H1 (cell line): ENCODE measurements at regions not wholly inside any gene's neighbourhood (a gene's known extent, or its start where the extent isn't known, plus 50 kb on each side); places are given as distances from the start of the nearest gene placed in this dataset.
A peak's percentile ranks its signal among the peaks of the same experiment; 100 is the strongest.

Experiments
- CTCF ChIA-PET: fragments of 300-600 bp; sonication (Branson Sonifier 250); formaldehyde crosslinking; loops from one replicate; lab custom pipeline; 2021; ENCODE audit not compliant: partially characterized antibody; lab: Charles Lee
- POLR2A ChIA-PET: fragments of 300-600 bp; sonication (Branson Sonifier 250); formaldehyde crosslinking; loops from one replicate; lab custom pipeline; 2021; ENCODE audit warnings: inconsistent platforms; ENCODE audit not compliant: partially characterized antibody; lab: Charles Lee
- DNase-seq, 2 experiments: peaks; one replicate each; pipeline versions ENCODE4 v3.0.0 to v3.0.0-alpha.2; 2010 to 2022; ENCODE audit warnings: low spot score in 2 of 2, low read depth in 1 of 2, mixed read lengths in 1 of 2
- FAIRE-seq: peaks from 2 replicates; lab custom pipeline; 2011; peaks lifted over from hg19 to GRCh38; lab: Jason Lieb, UNC
- H2AFZ ChIP-seq: 2 replicates; pipeline ENCODE4 v1.8.1; 2012; ENCODE audit warnings: low read length, inconsistent platforms
- H2AK5ac ChIP-seq: 2 replicates; pipeline ENCODE4 v1.6.1; 2013; ENCODE audit warnings: low read depth, low read length
- H2BK120ac ChIP-seq: replicated peaks from 2 replicates; pipeline ENCODE3; 2013; ENCODE audit warnings: low read depth, low read length, inconsistent platforms
- H2BK12ac ChIP-seq: 2 replicates; pipeline ENCODE4 v1.6.1; 2013; ENCODE audit warnings: low read depth, low read length
- H2BK15ac ChIP-seq: 2 replicates; pipeline ENCODE4 v1.6.1; 2013; ENCODE audit warnings: low read length
- H2BK20ac ChIP-seq: 2 replicates; pipeline ENCODE4 v1.6.1; 2013; ENCODE audit warnings: low read length
- H2BK5ac ChIP-seq: 2 replicates; pipeline ENCODE4 v1.6.1; 2013; ENCODE audit warnings: low read depth, low read length
- H3K14ac ChIP-seq: 2 replicates; pipeline ENCODE4 v1.6.1; 2013; ENCODE audit warnings: inconsistent platforms; ENCODE audit not compliant: insufficient read length
- H3K18ac ChIP-seq: 2 replicates; pipeline ENCODE4 v1.6.1; 2013; ENCODE audit warnings: low read length; ENCODE audit errors: extremely low read depth
- H3K23ac ChIP-seq: 2 replicates; pipeline ENCODE4 v1.6.1; 2013; ENCODE audit warnings: inconsistent platforms; ENCODE audit not compliant: insufficient read length
- H3K23me2 ChIP-seq: 2 replicates; pipeline ENCODE4 v1.6.1; 2013; ENCODE audit warnings: low read depth, low read length
- H3K27ac ChIP-seq: 2 replicates; pipeline ENCODE4 v1.6.1; 2011; ENCODE audit warnings: low read depth, low read length, inconsistent platforms
- H3K27me3 ChIP-seq, 4 experiments: replicated peaks in 1 of 4; 1 replicate in 1 of 4; 2 replicates in 3 of 4; pipeline versions ENCODE4 v1.6.1 to v1.8.1; 2011 to 2013; ENCODE audit warnings: low read length in 3 of 4, mild to moderate bottlenecking in 3 of 4, inconsistent platforms in 2 of 4, mixed read lengths in 2 of 4, moderate library complexity in 1 of 4; ENCODE audit not compliant: control insufficient read depth in 3 of 4, insufficient read depth in 3 of 4; ENCODE audit errors: extremely low read depth in 1 of 4
- H3K36me3 ChIP-seq, 4 experiments: 2 replicates each; pipeline versions ENCODE4 v1.6.1 to v1.8.1; 2011 to 2013; ENCODE audit warnings: mild to moderate bottlenecking in 4 of 4, low read length in 3 of 4, moderate library complexity in 2 of 4, control low read depth in 1 of 4, inconsistent platforms in 1 of 4; ENCODE audit not compliant: insufficient read depth in 4 of 4, control insufficient read depth in 2 of 4
- H3K4ac ChIP-seq: replicated peaks from 2 replicates; pipeline ENCODE3; 2013; ENCODE audit warnings: low read length, low read depth, mixed read lengths, inconsistent platforms; ENCODE audit not compliant: insufficient read length
- H3K4me1 ChIP-seq, 4 experiments: replicated peaks in 1 of 4; 1 replicate in 1 of 4; 2 replicates in 3 of 4; pipeline versions ENCODE4 v1.6.1 to v1.8.1; 2011 to 2013; ENCODE audit warnings: low read length in 3 of 4, inconsistent platforms in 2 of 4, mixed read lengths in 1 of 4; ENCODE audit not compliant: insufficient read depth in 4 of 4, control insufficient read depth in 3 of 4
- H3K4me2 ChIP-seq, 2 experiments: 2 replicates each; pipeline versions ENCODE4 v1.6.1 to v1.8.1; 2011 to 2013; ENCODE audit warnings: low read depth in 2 of 2, low read length in 2 of 2, control low read depth in 1 of 2, inconsistent platforms in 1 of 2, mild to moderate bottlenecking in 1 of 2; ENCODE audit not compliant: insufficient read depth in 1 of 2
- H3K4me3 ChIP-seq, 4 experiments: fragments of 200-600, 300-600 bp in 1 of 4; sonication (generic), shearing (Covaris generic), sonication (Bioruptor Twin) in 1 of 4; 2 replicates each; pipeline versions ENCODE4 v1.5.1 to v1.8.1; 2011 to 2016; ENCODE audit warnings: low read length in 4 of 4, low read depth in 3 of 4, control low read depth in 2 of 4, inconsistent platforms in 2 of 4, mild to moderate bottlenecking in 2 of 4, mixed read lengths in 1 of 4, moderate library complexity in 1 of 4; ENCODE audit not compliant: insufficient read depth in 2 of 4; ENCODE audit errors: extremely low read depth in 1 of 4
- H3K56ac ChIP-seq: replicated peaks from 2 replicates; pipeline ENCODE3; 2013; ENCODE audit warnings: low read depth, mild to moderate bottlenecking, mixed read lengths, low read length, inconsistent platforms; ENCODE audit not compliant: insufficient read length
- H3K79me1 ChIP-seq: 2 replicates; pipeline ENCODE4 v1.6.1; 2013; ENCODE audit warnings: low read depth, low read length, control low read depth
- H3K79me2 ChIP-seq, 2 experiments: 2 replicates each; pipeline versions ENCODE4 v1.6.1 to v1.8.1; 2012 to 2013; ENCODE audit warnings: low read length in 2 of 2, mild to moderate bottlenecking in 2 of 2, inconsistent platforms in 1 of 2; ENCODE audit not compliant: insufficient read depth in 2 of 2, control insufficient read depth in 1 of 2
- H3K9ac ChIP-seq, 4 experiments: replicated peaks in 1 of 4; 1 replicate in 1 of 4; 2 replicates in 3 of 4; pipeline versions ENCODE4 v1.6.1 to v1.8.1; 2011 to 2013; ENCODE audit warnings: low read depth in 3 of 4, low read length in 3 of 4, control low read depth in 2 of 4, mild to moderate bottlenecking in 2 of 4, moderate library complexity in 2 of 4, inconsistent platforms in 1 of 4; ENCODE audit errors: extremely low read depth in 1 of 4
- H3K9me3 ChIP-seq, 2 experiments: 2 replicates each; pipeline versions ENCODE4 v1.6.1 to v1.8.1; 2012 to 2013; ENCODE audit warnings: mild to moderate bottlenecking in 2 of 2, moderate library complexity in 2 of 2, control low read depth in 1 of 2, inconsistent platforms in 1 of 2, low read depth in 1 of 2, low read length in 1 of 2, mixed read lengths in 1 of 2; ENCODE audit not compliant: insufficient read depth in 2 of 2
- H4K20me1 ChIP-seq, 2 experiments: replicated peaks in 1 of 2; 2 replicates each; pipeline versions ENCODE3 to v1.8.1; 2011 to 2013; ENCODE audit warnings: inconsistent platforms in 2 of 2, low read length in 2 of 2, mild to moderate bottlenecking in 1 of 2; ENCODE audit not compliant: insufficient read depth in 2 of 2, control insufficient read depth in 1 of 2
- H4K5ac ChIP-seq: 2 replicates; pipeline ENCODE4 v1.6.1; 2013; ENCODE audit warnings: low read length, low read depth, mixed read lengths, inconsistent platforms; ENCODE audit not compliant: insufficient read length
- H4K8ac ChIP-seq: 2 replicates; pipeline ENCODE4 v1.8.0; 2013; ENCODE audit warnings: mild to moderate bottlenecking, moderate library complexity, low read length, inconsistent platforms; ENCODE audit not compliant: insufficient read depth; ENCODE audit errors: extremely low read depth
- H4K91ac ChIP-seq: replicated peaks from 2 replicates; pipeline ENCODE3; 2013; ENCODE audit warnings: low read length, mixed read lengths, inconsistent platforms; ENCODE audit not compliant: insufficient read length
- KDM1A ChIP-seq: fragments of 200-600, 300-600 bp; sonication (generic); IDR thresholded peaks from 2 replicates; pipeline ENCODE4 v1.7.1; 2016; ENCODE audit warnings: mild to moderate bottlenecking, low read length, borderline replicate concordance
- SAP30 ChIP-seq: fragments of 300-600 bp; sonication (generic); IDR thresholded peaks from 2 replicates; pipeline ENCODE4 v1.7.1; 2012; ENCODE audit warnings: low read length, moderate library complexity, mild to moderate bottlenecking, inconsistent platforms; ENCODE audit not compliant: insufficient read depth, insufficient replicate concordance
- WGBS, 2 experiments: shearing (Covaris generic) in 1 of 2; methylation state at CpG; one replicate each; pipeline versions ENCODE4 v1.1.6 to v1.1.7; 2013 to 2015; ENCODE audit warnings: low lambda C conversion rate in 2 of 2, mixed read lengths in 2 of 2, inconsistent platforms in 1 of 2, low coverage in 1 of 2, missing lambda C conversion rate in 1 of 2; ENCODE audit not compliant: insufficient replicate concordance in 2 of 2, insufficient coverage in 1 of 2, insufficient read length in 1 of 2; ENCODE audit errors: extremely low coverage in 1 of 2, missing lambda C conversion rate in 1 of 2; 5-methylcytosine and 5-hydroxymethylcytosine counted together

- Histone ChIP-seq H4K20me1 (no peaks in the 10 kb centered on the region), H2BK12ac (no peak overlapping the region), H2BK20ac (no peak overlapping the region), H2AK5ac (no peak overlapping the region), H4K5ac (no peak overlapping the region), H3K9ac (no peak overlapping the region), H3K27ac (no peak overlapping the region), H3K4me3 (no peak overlapping the region), H3K36me3 (no peaks in the 10 kb centered on the region), H2BK15ac (no peak overlapping the region), H3K79me1 (no peaks in the 10 kb centered on the region), H2BK120ac (no peak overlapping the region), H3K23me2 (no peaks in the 10 kb centered on the region), H3K14ac (no peak overlapping the region), H3K18ac (no peak overlapping the region), H2AFZ (0 out of 2 replicates have a peak overlapping the region, but pooled peaks have one; percentile 58), H3K4ac (no peak overlapping the region), H3K79me2 (no peaks in the 10 kb centered on the region), H3K4me1 (no peaks in the 10 kb centered on the region), H4K8ac (no peak overlapping the region), H3K4me2 (no peak overlapping the region), H4K91ac (no peak overlapping the region), H3K27me3 (no peaks in the 10 kb centered on the region; a peak in 1 of 7 replicates), H2BK5ac (no peak overlapping the region), H3K9me3 (peaks cover 0 to 5% of the 10 kb centered on the region in 2 experiments; a peak in 1 of 4 replicates), H3K56ac (no peak overlapping the region), H3K23ac (no peak overlapping the region)
- ChIA-PET POLR2A (no interaction called here), CTCF (interaction anchor here (1.0 kb wide), 1 partner anchor 48 kb away, joined by 6 read pairs; no protein-coding TSS in a partner anchor)
- TF ChIP-seq SAP30 = no peak
- no peak for TF ChIP-seq KDM1A
- 96% methylated on average over 30 of the region's 37 CpGs; no CpG with 5 or more reads in 1 of the 2 experiments for WGBS, 2 experiments
- no peak for DNase-seq
- no peak for FAIRE-seq
Observed at GRCh38 chr6:1003394-1004160, 308.3 kb upstream of the FOXQ1 start.
